MG63 (cell line): ENCODE measurements at regions not wholly inside any gene's neighbourhood (a gene's known extent, or its start where the extent isn't known, plus 50 kb on each side); places are given as distances from the start of the nearest gene placed in this dataset.
"Not testable (repeated sequence)": the region's sequence is repeated elsewhere in the genome, so short reads cannot be mapped to it uniquely, and the experiment has no call there.

Experiments used
- DNase-seq: peaks from one replicate; pipeline ENCODE4 v3.0.0-alpha.2; 2020
- H3K27me3 ChIP-seq: fragments of 250-450 bp; sonication (Bioruptor Pico); 2 replicates; pipeline ENCODE4 v1.5.1; 2020; ENCODE audit warnings: mild to moderate bottlenecking, moderate library complexity
- H3K36me3 ChIP-seq: fragments of 250-450 bp; sonication (Bioruptor Pico); 2 replicates; pipeline ENCODE4 v1.5.1; 2020; ENCODE audit warnings: mild to moderate bottlenecking, moderate library complexity
- H3K4me3 ChIP-seq: fragments of 250-450 bp; sonication (Bioruptor Pico); 2 replicates; pipeline ENCODE4 v1.5.1; 2020; ENCODE audit warnings: mild to moderate bottlenecking, moderate library complexity
- H3K9me3 ChIP-seq: fragments of 250-450 bp; sonication (Bioruptor Pico); 2 replicates; pipeline ENCODE4 v1.5.1; 2020; ENCODE audit warnings: mild to moderate bottlenecking, moderate library complexity

GRCh38 chr16:13645601-13646245 lies 274.2 kb upstream of the ERCC4 start:
- DNase-seq = no peak
- Histone ChIP-seq H3K9me3 (no peaks in the 10 kb centered on the region), H3K27me3 (no peaks in the 10 kb centered on the region; the same call in 1 of the 2 replicates), H3K4me3 (no peak overlapping the region), H3K36me3 (no peaks in the 10 kb centered on the region)

- Histone ChIP-seq H3K4me3 (no peak overlapping the region), H3K9me3 (no peaks in the 10 kb centered on the region), H3K27me3 (no peaks in the 10 kb centered on the region), H3K36me3 (no peaks in the 10 kb centered on the region)
- no peak for DNase-seq
Observed at GRCh38 chr16:13660807-13661206, 259.1 kb upstream of the ERCC4 start.

GRCh38 chr16:13665876-13666275 lies 254.1 kb upstream of the ERCC4 start:
- no peaks in the 10 kb centered on the region for H3K27me3 ChIP-seq
- no peak overlapping the region for H3K4me3 ChIP-seq
- H3K9me3 ChIP-seq = no peaks in the 10 kb centered on the region
- no peak for DNase-seq
- H3K36me3 ChIP-seq = no peaks in the 10 kb centered on the region

GRCh38 chr16:13672196-13672595 lies 247.8 kb upstream of the ERCC4 start:
- H3K4me3 ChIP-seq = no peak overlapping the region
- no peak for DNase-seq
- H3K27me3 ChIP-seq = no peaks in the 10 kb centered on the region
- no peaks in the 10 kb centered on the region for H3K9me3 ChIP-seq
- no peaks in the 10 kb centered on the region for H3K36me3 ChIP-seq

- Histone ChIP-seq H3K27me3 (no peaks in the 10 kb centered on the region), H3K4me3 (no peak overlapping the region), H3K36me3 (no peaks in the 10 kb centered on the region), H3K9me3 (no peaks in the 10 kb centered on the region)
- DNase-seq = no peak
Observed at GRCh38 chr16:13680021-13680889, 239.7 kb upstream of the ERCC4 start.

- H3K9me3 ChIP-seq = no peaks in the 10 kb centered on the region
- H3K27me3 ChIP-seq = peaks cover 3% of the 10 kb centered on the region; the same call in 1 of the 2 replicates
- no peaks in the 10 kb centered on the region for H3K36me3 ChIP-seq
- no peak overlapping the region for H3K4me3 ChIP-seq
- no peak for DNase-seq
Observed at GRCh38 chr16:13684819-13685563, 235.0 kb upstream of the ERCC4 start.

- H3K4me3 ChIP-seq = no peak overlapping the region
- no peaks in the 10 kb centered on the region for H3K36me3 ChIP-seq
- peaks cover 10% of the 10 kb centered on the region for H3K9me3 ChIP-seq
- H3K27me3 ChIP-seq = no peaks in the 10 kb centered on the region
- no peak for DNase-seq
Observed at GRCh38 chr16:13696017-13696416, 223.9 kb upstream of the ERCC4 start.

GRCh38 chr16:13697013-13697412 lies 222.9 kb upstream of the ERCC4 start:
- no peak for DNase-seq
- peaks cover 10% of the 10 kb centered on the region for H3K9me3 ChIP-seq

GRCh38 chr16:13697568-13697967 lies 222.4 kb upstream of the ERCC4 start:
- H3K4me3 ChIP-seq = no peak overlapping the region
- no peaks in the 10 kb centered on the region for H3K27me3 ChIP-seq
- DNase-seq = no peak
- peaks cover 10% of the 10 kb centered on the region for H3K9me3 ChIP-seq
- no peaks in the 10 kb centered on the region for H3K36me3 ChIP-seq

More at GRCh38 chr16:13697013-13697412, 222.9 kb upstream of the ERCC4 start:
- Histone ChIP-seq H3K4me3 (no peak overlapping the region), H3K27me3 (no peaks in the 10 kb centered on the region), H3K36me3 (no peaks in the 10 kb centered on the region)

GRCh38 chr16:13702614-13703013 lies 217.3 kb upstream of the ERCC4 start:
- DNase-seq = peak; percentile 41
- H3K9me3 ChIP-seq = peaks cover 3% of the 10 kb centered on the region
- no peaks in the 10 kb centered on the region for H3K36me3 ChIP-seq
- H3K27me3 ChIP-seq = no peaks in the 10 kb centered on the region
- no peak overlapping the region for H3K4me3 ChIP-seq

- no peaks in the 10 kb centered on the region for H3K36me3 ChIP-seq
- H3K4me3 ChIP-seq = no peak overlapping the region
- no peaks in the 10 kb centered on the region; the same call in 1 of the 2 replicates for H3K9me3 ChIP-seq
- no peaks in the 10 kb centered on the region for H3K27me3 ChIP-seq
- no peak for DNase-seq
Observed at GRCh38 chr16:13708347-13709120, 211.4 kb upstream of the ERCC4 start.

GRCh38 chr16:13718748-13719147 lies 201.2 kb upstream of the ERCC4 start:
- H3K9me3 ChIP-seq = no peaks in the 10 kb centered on the region
- H3K36me3 ChIP-seq = no peaks in the 10 kb centered on the region
- no peaks in the 10 kb centered on the region for H3K27me3 ChIP-seq
- no peak overlapping the region for H3K4me3 ChIP-seq
- DNase-seq = no peak

- no peak for DNase-seq
- Histone ChIP-seq H3K27me3 (no peaks in the 10 kb centered on the region; the same call in 1 of the 2 replicates), H3K36me3 (no peaks in the 10 kb centered on the region), H3K9me3 (0 out of 2 replicates have a peak, but pooled peaks cover 2% of the 10 kb centered on the region), H3K4me3 (no peak overlapping the region)
Observed at GRCh38 chr16:13727943-13728342, 192.0 kb upstream of the ERCC4 start.

- DNase-seq = no peak
- Histone ChIP-seq H3K27me3 (no peaks in the 10 kb centered on the region; the same call in 1 of the 2 replicates), H3K4me3 (no peak overlapping the region), H3K9me3 (no peaks in the 10 kb centered on the region), H3K36me3 (no peaks in the 10 kb centered on the region)
Observed at GRCh38 chr16:13733561-13733960, 186.4 kb upstream of the ERCC4 start.

- H3K9me3 ChIP-seq, DNase-seq: not testable (repeated sequence)
Observed at GRCh38 chr16:13739621-13740373, 180.2 kb upstream of the ERCC4 start.

GRCh38 chr16:13742928-13743327 lies 177.0 kb upstream of the ERCC4 start:
- H3K36me3 ChIP-seq = no peaks in the 10 kb centered on the region
- no peaks in the 10 kb centered on the region for H3K27me3 ChIP-seq
- no peak for DNase-seq
- no peaks in the 10 kb centered on the region for H3K9me3 ChIP-seq
- H3K4me3 ChIP-seq = no peak overlapping the region

More at GRCh38 chr16:13739621-13740373, 180.2 kb upstream of the ERCC4 start:
- not testable (repeated sequence) for H3K4me3 ChIP-seq, H3K27me3 ChIP-seq, H3K36me3 ChIP-seq
